ENCODE measurements at regions not wholly inside any gene's neighbourhood (a gene's known extent, or its start where the extent isn't known, plus 50 kb on each side); places are given as distances from the start of the nearest gene placed in this dataset.
"Not testable (repeated sequence)": the region's sequence is repeated elsewhere in the genome, so short reads cannot be mapped to it uniquely, and the experiment has no call there.

- Mint-ChIP-seq H3K27me3 (ENCODE audit: low read depth, poor library complexity) (peaks cover 4% of the 10 kb centered on the region), H3K9me3 (peaks cover 71% of the 10 kb centered on the region), H3K27ac (no peak overlapping the region), H3K4me3 (no peak overlapping the region), H3K4me1 (no peaks in the 10 kb centered on the region), H3K36me3 (ENCODE audit: low read depth) (no peaks in the 10 kb centered on the region)
- TF ChIP-seq CTCF (IDR thresholded peaks at IDR 0.05) = no peak
- DNase-seq = no peak
Observed at GRCh38 chr14:105904379-105904778, 378.0 kb downstream of the TMEM121 start.

GRCh38 chr14:105905456-105905855, 379.1 kb downstream of the TMEM121 start:
- Mint-ChIP-seq H3K9me3 (peaks cover 68% of the 10 kb centered on the region), H3K4me3 (no peak overlapping the region), H3K36me3 (ENCODE audit: low read depth) (no peaks in the 10 kb centered on the region), H3K27ac (no peak overlapping the region), H3K27me3 (ENCODE audit: low read depth, poor library complexity) (peaks cover 4% of the 10 kb centered on the region), H3K4me1 (no peaks in the 10 kb centered on the region)
- TF ChIP-seq CTCF (IDR thresholded peaks at IDR 0.05) = no peak
- DNase-seq = no peak

- no peak for DNase-seq
- no peaks in the 10 kb centered on the region for H3K4me1 Mint-ChIP-seq
- peaks cover 72% of the 10 kb centered on the region for H3K9me3 Mint-ChIP-seq
- H3K36me3 Mint-ChIP-seq (ENCODE audit: low read depth) = no peaks in the 10 kb centered on the region
- H3K27me3 Mint-ChIP-seq (ENCODE audit: low read depth, poor library complexity) = peaks cover 4% of the 10 kb centered on the region
- no peak overlapping the region for H3K27ac Mint-ChIP-seq
- TF ChIP-seq CTCF (IDR thresholded peaks at IDR 0.05) = no peak
- no peak overlapping the region for H3K4me3 Mint-ChIP-seq
Observed at GRCh38 chr14:105907276-105907675, 380.9 kb downstream of the TMEM121 start.

- TF ChIP-seq CTCF (IDR thresholded peaks at IDR 0.05) = no peak
- Mint-ChIP-seq H3K27me3 (ENCODE audit: low read depth, poor library complexity) (peaks cover 4% of the 10 kb centered on the region), H3K4me3 (no peak overlapping the region), H3K27ac (no peak overlapping the region), H3K9me3 (peaks cover 76% of the 10 kb centered on the region), H3K36me3 (ENCODE audit: low read depth) (no peaks in the 10 kb centered on the region), H3K4me1 (no peaks in the 10 kb centered on the region)
- no peak for DNase-seq
Observed at GRCh38 chr14:105908006-105908405, 381.6 kb downstream of the TMEM121 start.

GRCh38 chr14:105908481-105908911, 382.1 kb downstream of the TMEM121 start:
- no peak for DNase-seq
- no peak for TF ChIP-seq CTCF (IDR thresholded peaks at IDR 0.05)
- Mint-ChIP-seq H3K4me3 (no peak overlapping the region), H3K9me3 (peaks cover 76% of the 10 kb centered on the region), H3K27ac (no peak overlapping the region), H3K27me3 (ENCODE audit: low read depth, poor library complexity) (peaks cover 4% of the 10 kb centered on the region), H3K4me1 (no peaks in the 10 kb centered on the region), H3K36me3 (ENCODE audit: low read depth) (no peaks in the 10 kb centered on the region)

GRCh38 chr14:105909046-105909827, 382.9 kb downstream of the TMEM121 start:
- no peak for TF ChIP-seq CTCF (IDR thresholded peaks at IDR 0.05)
- Mint-ChIP-seq H3K27me3 (ENCODE audit: low read depth, poor library complexity) (peaks cover 4% of the 10 kb centered on the region), H3K4me1 (no peaks in the 10 kb centered on the region), H3K4me3 (no peak overlapping the region), H3K9me3 (peaks cover 76% of the 10 kb centered on the region), H3K27ac (no peak overlapping the region), H3K36me3 (ENCODE audit: low read depth) (no peaks in the 10 kb centered on the region)
- DNase-seq = no peak

- not testable (repeated sequence) for H3K4me3 Mint-ChIP-seq; H3K36me3 Mint-ChIP-seq (ENCODE audit: low read depth); H3K4me1 Mint-ChIP-seq; DNase-seq; H3K27ac Mint-ChIP-seq; H3K27me3 Mint-ChIP-seq (ENCODE audit: low read depth, poor library complexity)
- H3K9me3 Mint-ChIP-seq = peaks cover 81% of the 10 kb centered on the region
Observed at GRCh38 chr14:105909828-105910120, 383.4 kb downstream of the TMEM121 start.
